ENCODE measurements at regions not wholly inside any gene's neighbourhood (a gene's known extent, or its start where the extent isn't known, plus 50 kb on each side); places are given as distances from the start of the nearest gene placed in this dataset.

DNA sequence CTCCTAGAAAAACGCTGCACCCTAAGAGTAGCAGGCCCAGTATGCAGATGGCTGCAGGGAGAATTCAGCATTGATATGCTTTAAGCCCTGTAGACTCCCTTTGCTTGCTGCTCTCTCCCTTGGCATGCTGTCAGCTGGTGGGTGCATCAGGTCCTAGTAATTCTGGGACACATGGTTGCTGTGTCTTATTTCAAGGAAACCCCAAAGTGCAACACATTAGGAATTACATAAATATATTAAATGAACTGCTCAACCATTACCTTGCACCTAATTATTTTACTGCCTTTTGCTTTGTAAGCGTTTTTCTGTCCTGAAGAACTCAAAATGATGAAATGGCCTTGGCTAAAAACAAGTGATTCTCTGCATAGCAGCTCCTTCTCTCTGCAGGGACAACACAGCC is 516.3 kb downstream of the ZIC3 start:
- TF ChIP-seq, protein P1, sequence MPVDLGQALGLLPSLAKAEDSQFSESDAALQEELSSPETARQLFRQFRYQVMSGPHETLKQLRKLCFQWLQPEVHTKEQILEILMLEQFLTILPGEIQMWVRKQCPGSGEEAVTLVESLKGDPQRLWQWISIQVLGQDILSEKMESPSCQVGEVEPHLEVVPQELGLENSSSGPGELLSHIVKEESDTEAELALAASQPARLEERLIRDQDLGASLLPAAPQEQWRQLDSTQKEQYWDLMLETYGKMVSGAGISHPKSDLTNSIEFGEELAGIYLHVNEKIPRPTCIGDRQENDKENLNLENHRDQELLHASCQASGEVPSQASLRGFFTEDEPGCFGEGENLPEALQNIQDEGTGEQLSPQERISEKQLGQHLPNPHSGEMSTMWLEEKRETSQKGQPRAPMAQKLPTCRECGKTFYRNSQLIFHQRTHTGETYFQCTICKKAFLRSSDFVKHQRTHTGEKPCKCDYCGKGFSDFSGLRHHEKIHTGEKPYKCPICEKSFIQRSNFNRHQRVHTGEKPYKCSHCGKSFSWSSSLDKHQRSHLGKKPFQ (tag by site-specific recombination; IDR thresholded peaks at IDR 0.05), result no peak
- TF ChIP-seq, protein P2, sequence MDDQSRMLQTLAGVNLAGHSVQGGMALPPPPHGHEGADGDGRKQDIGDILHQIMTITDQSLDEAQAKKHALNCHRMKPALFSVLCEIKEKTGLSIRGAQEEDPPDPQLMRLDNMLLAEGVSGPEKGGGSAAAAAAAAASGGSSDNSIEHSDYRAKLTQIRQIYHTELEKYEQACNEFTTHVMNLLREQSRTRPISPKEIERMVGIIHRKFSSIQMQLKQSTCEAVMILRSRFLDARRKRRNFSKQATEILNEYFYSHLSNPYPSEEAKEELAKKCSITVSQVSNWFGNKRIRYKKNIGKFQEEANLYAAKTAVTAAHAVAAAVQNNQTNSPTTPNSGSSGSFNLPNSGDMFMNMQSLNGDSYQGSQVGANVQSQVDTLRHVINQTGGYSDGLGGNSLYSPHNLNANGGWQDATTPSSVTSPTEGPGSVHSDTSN (CRISPR knock-in tag; IDR thresholded peaks at IDR 0.05), result no peak
- TF ChIP-seq ZNF155 (tag by site-specific recombination; IDR thresholded peaks at IDR 0.05) (no peak), SETDB1 (IDR thresholded peaks at IDR 0.05; ENCODE audit: insufficient read length, low read length) (no peak)
- TF ChIP-seq, protein P3, sequence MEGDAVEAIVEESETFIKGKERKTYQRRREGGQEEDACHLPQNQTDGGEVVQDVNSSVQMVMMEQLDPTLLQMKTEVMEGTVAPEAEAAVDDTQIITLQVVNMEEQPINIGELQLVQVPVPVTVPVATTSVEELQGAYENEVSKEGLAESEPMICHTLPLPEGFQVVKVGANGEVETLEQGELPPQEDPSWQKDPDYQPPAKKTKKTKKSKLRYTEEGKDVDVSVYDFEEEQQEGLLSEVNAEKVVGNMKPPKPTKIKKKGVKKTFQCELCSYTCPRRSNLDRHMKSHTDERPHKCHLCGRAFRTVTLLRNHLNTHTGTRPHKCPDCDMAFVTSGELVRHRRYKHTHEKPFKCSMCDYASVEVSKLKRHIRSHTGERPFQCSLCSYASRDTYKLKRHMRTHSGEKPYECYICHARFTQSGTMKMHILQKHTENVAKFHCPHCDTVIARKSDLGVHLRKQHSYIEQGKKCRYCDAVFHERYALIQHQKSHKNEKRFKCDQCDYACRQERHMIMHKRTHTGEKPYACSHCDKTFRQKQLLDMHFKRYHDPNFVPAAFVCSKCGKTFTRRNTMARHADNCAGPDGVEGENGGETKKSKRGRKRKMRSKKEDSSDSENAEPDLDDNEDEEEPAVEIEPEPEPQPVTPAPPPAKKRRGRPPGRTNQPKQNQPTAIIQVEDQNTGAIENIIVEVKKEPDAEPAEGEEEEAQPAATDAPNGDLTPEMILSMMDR (tag by site-specific recombination; IDR thresholded peaks at IDR 0.05), result no peak
